Kidney epithelial cell (primary cell): ENCODE measurements at regions not wholly inside any gene's neighbourhood (a gene's known extent, or its start where the extent isn't known, plus 50 kb on each side); places are given as distances from the start of the nearest gene placed in this dataset.

Experiments used
- DNase-seq: peaks from one replicate; pipeline ENCODE4 v3.0.0-alpha.2; 2010; ENCODE audit warnings: low read depth
- H3K27me3 ChIP-seq: 2 replicates; pipeline ENCODE4 v1.6.0; 2011; ENCODE audit warnings: low read length; ENCODE audit not compliant: control insufficient read depth, insufficient read depth
- H3K36me3 ChIP-seq: 2 replicates; pipeline ENCODE4 v1.5.1; 2011; ENCODE audit warnings: low read length; ENCODE audit not compliant: control insufficient read depth, insufficient read depth
- H3K4me3 ChIP-seq: 2 replicates; pipeline ENCODE4 v1.5.1; 2011; ENCODE audit warnings: low read depth, mild to moderate bottlenecking, control low read depth, low read length
- TF ChIP-seq, protein P1 (sequence below): IDR thresholded peaks from 2 replicates; pipeline ENCODE4 v1.5.1; 2011; ENCODE audit warnings: mild to moderate bottlenecking, moderate library complexity, low read length, control low read depth, inconsistent platforms; ENCODE audit not compliant: insufficient read depth, poor library complexity, severe bottlenecking

DNA sequence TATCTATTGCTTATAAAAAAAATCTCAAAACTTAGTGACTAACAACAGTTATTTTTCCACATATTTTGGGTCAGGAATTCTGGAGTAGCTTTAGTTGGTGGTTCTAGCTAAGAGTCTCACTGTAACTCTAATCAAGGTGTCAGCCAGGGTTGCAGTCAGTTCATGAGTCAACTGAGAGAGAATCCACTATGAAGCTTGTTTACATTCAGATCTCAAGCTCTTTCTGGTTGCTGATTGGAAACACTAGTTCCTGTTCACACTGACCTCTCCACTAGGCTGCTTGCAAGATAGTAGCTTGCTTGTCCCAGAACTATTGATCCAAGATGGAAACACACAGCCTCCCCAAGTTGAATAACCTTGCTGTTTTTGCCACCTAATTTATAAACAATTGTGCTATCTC, 1192.1 kb upstream of the B3GALT2 start:
- no peaks in the 10 kb centered on the region for H3K36me3 ChIP-seq
- no peak for DNase-seq
- no peaks in the 10 kb centered on the region for H3K27me3 ChIP-seq
- TF ChIP-seq, protein P1, sequence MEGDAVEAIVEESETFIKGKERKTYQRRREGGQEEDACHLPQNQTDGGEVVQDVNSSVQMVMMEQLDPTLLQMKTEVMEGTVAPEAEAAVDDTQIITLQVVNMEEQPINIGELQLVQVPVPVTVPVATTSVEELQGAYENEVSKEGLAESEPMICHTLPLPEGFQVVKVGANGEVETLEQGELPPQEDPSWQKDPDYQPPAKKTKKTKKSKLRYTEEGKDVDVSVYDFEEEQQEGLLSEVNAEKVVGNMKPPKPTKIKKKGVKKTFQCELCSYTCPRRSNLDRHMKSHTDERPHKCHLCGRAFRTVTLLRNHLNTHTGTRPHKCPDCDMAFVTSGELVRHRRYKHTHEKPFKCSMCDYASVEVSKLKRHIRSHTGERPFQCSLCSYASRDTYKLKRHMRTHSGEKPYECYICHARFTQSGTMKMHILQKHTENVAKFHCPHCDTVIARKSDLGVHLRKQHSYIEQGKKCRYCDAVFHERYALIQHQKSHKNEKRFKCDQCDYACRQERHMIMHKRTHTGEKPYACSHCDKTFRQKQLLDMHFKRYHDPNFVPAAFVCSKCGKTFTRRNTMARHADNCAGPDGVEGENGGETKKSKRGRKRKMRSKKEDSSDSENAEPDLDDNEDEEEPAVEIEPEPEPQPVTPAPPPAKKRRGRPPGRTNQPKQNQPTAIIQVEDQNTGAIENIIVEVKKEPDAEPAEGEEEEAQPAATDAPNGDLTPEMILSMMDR, result no peak
- H3K4me3 ChIP-seq, result no peak overlapping the region

DNA sequence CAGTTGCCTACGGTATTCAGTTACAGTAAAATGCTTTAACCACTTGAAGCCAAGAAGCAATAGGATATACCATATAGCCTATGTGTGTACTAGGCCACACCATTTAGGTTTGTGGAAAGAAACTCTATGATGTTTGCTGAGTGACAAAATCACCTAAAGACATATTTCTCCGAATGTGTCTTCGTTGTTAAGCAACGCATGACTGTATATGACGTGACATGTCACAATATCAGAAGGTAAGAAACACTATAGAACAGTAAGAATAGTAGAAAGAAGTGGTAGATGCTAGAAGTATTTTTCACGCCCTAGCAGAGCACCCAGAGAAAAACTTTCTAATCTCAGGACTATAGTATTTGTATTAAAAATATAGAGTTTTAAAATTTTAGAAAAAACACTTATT, 1188.2 kb upstream of the B3GALT2 start:
- DNase-seq, result no peak
- TF ChIP-seq, protein P1, result no peak
- no peaks in the 10 kb centered on the region for H3K36me3 ChIP-seq
- no peak overlapping the region for H3K4me3 ChIP-seq
- H3K27me3 ChIP-seq, result no peaks in the 10 kb centered on the region

DNA sequence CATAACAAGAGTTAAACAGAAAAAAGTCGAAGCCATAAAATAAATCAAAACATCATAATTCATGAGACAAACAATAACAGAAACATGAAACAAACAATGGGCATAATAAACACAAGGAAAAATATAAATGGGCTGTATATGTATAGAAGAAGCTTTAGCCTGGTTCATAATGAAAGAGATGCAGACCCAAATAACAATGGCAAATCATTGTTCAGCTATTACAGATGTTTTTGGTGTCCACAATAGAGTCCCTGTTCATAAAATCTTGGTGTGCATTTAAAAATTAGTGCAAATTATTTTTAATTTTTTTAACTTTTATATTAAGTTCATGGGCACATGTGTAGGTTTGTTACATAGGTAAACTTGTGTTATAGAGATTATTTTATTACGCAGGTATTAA, 1185.9 kb upstream of the B3GALT2 start:
- no peak for DNase-seq
- Histone ChIP-seq H3K4me3 (no peak overlapping the region), H3K36me3 (no peaks in the 10 kb centered on the region), H3K27me3 (no peaks in the 10 kb centered on the region)
- TF ChIP-seq, protein P1, result no peak

DNA sequence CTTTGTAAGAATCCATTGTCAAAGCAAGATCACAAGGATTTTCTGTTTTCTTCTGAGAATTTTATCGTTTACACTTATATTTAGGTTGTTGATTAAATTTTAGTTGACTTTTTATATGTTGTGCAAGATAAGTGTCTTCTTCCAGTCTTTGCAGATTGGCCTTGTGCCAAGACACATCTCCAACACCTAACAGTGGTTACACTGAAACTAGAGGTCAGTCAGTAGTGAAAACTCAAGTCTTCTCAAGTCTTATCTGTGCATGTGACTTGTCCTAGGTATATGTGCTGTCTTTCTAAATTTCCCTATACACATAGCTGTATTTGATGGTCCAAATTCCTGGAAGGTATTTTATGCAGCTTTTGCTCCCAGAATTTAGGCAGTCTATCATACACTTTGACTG, 1183.2 kb upstream of the B3GALT2 start:
- TF ChIP-seq, protein P1, result no peak
- no peaks in the 10 kb centered on the region for H3K36me3 ChIP-seq
- no peak for DNase-seq
- no peaks in the 10 kb centered on the region for H3K27me3 ChIP-seq
- H3K4me3 ChIP-seq, result no peak overlapping the region

DNA sequence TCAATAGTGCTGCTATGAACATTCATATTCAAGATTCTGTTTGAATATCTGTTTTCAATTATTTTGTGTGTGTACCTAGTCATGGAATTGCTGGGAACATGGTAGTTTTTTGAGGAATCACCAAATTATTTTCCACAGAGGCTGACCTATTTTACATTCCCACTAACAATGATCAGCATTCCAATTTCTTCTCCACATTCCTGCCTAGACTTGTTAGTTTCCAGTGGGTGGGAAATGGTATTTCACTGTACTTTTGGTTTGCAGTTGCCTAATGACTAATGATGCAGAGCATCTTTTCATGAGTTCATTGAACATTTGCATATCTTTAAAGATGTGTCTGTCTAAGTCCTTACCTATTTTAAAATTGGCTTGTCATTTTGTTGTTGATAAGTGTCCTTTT, 1182.6 kb upstream of the B3GALT2 start:
- TF ChIP-seq, protein P1, result no peak
- no peak for DNase-seq
- no peaks in the 10 kb centered on the region for H3K27me3 ChIP-seq
- no peak overlapping the region for H3K4me3 ChIP-seq
- H3K36me3 ChIP-seq, result no peaks in the 10 kb centered on the region

DNA sequence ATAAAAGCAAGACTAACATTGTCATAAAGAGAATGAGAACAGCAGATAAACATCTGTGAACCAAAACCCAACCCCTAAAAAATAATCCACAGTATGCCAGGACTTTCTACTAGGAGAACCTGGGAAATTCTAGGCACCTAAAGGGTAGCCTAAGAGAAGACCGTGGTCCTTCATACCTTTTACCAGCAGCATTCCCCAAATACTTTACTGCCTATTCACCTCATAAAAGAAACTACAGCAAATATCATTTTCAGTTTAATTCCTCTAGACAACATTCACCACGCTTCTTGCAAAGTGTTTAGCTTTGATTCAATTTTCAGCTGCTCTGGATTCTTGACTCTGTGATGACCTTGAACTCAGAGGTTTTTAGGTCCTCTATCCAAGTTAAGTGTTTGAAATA, 1180.7 kb upstream of the B3GALT2 start:
- no peaks in the 10 kb centered on the region for H3K36me3 ChIP-seq
- no peak overlapping the region for H3K4me3 ChIP-seq
- no peak for DNase-seq
- TF ChIP-seq, protein P1, result no peak
- no peaks in the 10 kb centered on the region for H3K27me3 ChIP-seq
